B cell (primary cell): ENCODE measurements at regions not wholly inside any gene's neighbourhood (a gene's known extent, or its start where the extent isn't known, plus 50 kb on each side); places are given as distances from the start of the nearest gene placed in this dataset.

Experiments used
- ATAC-seq: fragments of 200-7000 bp; cut with Tn5 transposase; one replicate; pipeline ENCODE4 v1.10.0; 2021; ENCODE audit warnings: low read depth, mild to moderate bottlenecking, moderate number of reproducible peaks, moderate library complexity
- CTCF ChIA-PET: fragments of 350-600 bp; sonication (Branson Sonifier 250); formaldehyde crosslinking; loops from one replicate; lab custom pipeline; 2021; ENCODE audit warnings: antibody characterized with exemption, inconsistent platforms; lab: Charles Lee
- POLR2A ChIA-PET: fragments of 350-600 bp; sonication (Branson Sonifier 250); formaldehyde crosslinking; loops from one replicate; lab custom pipeline; 2021; ENCODE audit warnings: antibody characterized with exemption; lab: Charles Lee
- DNase-seq: peaks from one replicate; pipeline ENCODE4 v3.0.0; 2013
- H2AFZ ChIP-seq: 2 replicates; pipeline ENCODE4 v1.6.1; 2012; ENCODE audit warnings: mild to moderate bottlenecking, low read depth, low read length; ENCODE audit not compliant: insufficient read depth, poor library complexity, severe bottlenecking
- H3K27ac ChIP-seq, 2 donors: 1 replicate in 1 of 2; 2 replicates in 1 of 2; pipeline ENCODE4 v1.5.1; 2012 to 2013; ENCODE audit warnings: low read length in 2 of 2, mild to moderate bottlenecking in 2 of 2, moderate library complexity in 1 of 2
- H3K27me3 ChIP-seq, 4 experiments: fragments of 200-600 bp in 1 of 4; sonication (generic) in 1 of 4; replicated peaks in 1 of 4; 1 replicate in 2 of 4; 2 replicates in 2 of 4; pipeline versions ENCODE4 v1.6.1 to v1.7.0; 2013 to 2016; ENCODE audit warnings: low read length in 3 of 4, mild to moderate bottlenecking in 2 of 4, mixed read lengths in 1 of 4, moderate library complexity in 1 of 4; ENCODE audit not compliant: insufficient read depth in 4 of 4, control insufficient read depth in 3 of 4; ENCODE audit errors: control extremely low read depth in 1 of 4
- H3K36me3 ChIP-seq, 2 experiments: replicated peaks in 1 of 2; 1 replicate in 1 of 2; 2 replicates in 1 of 2; pipeline versions ENCODE4 v1.6.1 to v1.7.1; 2013; ENCODE audit warnings: low read length in 1 of 2; ENCODE audit not compliant: insufficient read depth in 2 of 2, control insufficient read depth in 1 of 2; ENCODE audit errors: control extremely low read depth in 1 of 2, extremely low read depth in 1 of 2
- H3K4me1 ChIP-seq, 2 donors: fragments of 200-600 bp in 1 of 2; sonication (generic) in 1 of 2; 1 replicate in 1 of 2; 2 replicates in 1 of 2; pipeline versions ENCODE4 v1.5.1 to v1.6.1; 2013 to 2017; ENCODE audit warnings: low read length in 2 of 2; ENCODE audit not compliant: control insufficient read depth in 2 of 2, insufficient read depth in 2 of 2
- H3K4me2 ChIP-seq: replicated peaks from 2 replicates; pipeline ENCODE3; 2012; ENCODE audit warnings: mild to moderate bottlenecking, low read depth, low read length; ENCODE audit not compliant: poor library complexity, severe bottlenecking
- H3K4me3 ChIP-seq, 5 experiments: fragments of 200-600 bp in 1 of 5; sonication (generic) in 1 of 5; 1 replicate in 3 of 5; 2 replicates in 2 of 5; pipeline versions ENCODE4 v1.5.1 to v1.7.0; 2011 to 2016; ENCODE audit warnings: low read length in 4 of 5, mild to moderate bottlenecking in 4 of 5, low read depth in 2 of 5, control low read depth in 1 of 5, moderate library complexity in 1 of 5; ENCODE audit not compliant: insufficient read depth in 1 of 5; ENCODE audit errors: control extremely low read depth in 1 of 5, extremely low read depth in 1 of 5
- H3K79me2 ChIP-seq: fragments of 200-600 bp; sonication (generic); one replicate; pipeline ENCODE4 v1.6.0; 2016; ENCODE audit warnings: low read length; ENCODE audit not compliant: control insufficient read depth, insufficient read depth
- H3K9ac ChIP-seq: fragments of 200-600 bp; sonication (generic); 2 replicates; pipeline ENCODE4 v1.6.1; 2017; ENCODE audit warnings: mild to moderate bottlenecking, low read length, moderate library complexity
- H3K9me3 ChIP-seq, 3 donors: one replicate each; pipeline versions ENCODE4 v1.6.1 to v1.7.1; 2013; ENCODE audit warnings: low read length in 2 of 3; ENCODE audit not compliant: control insufficient read depth in 2 of 3, insufficient read depth in 1 of 3; ENCODE audit errors: control extremely low read depth in 1 of 3
- H4K20me1 ChIP-seq: 2 replicates; pipeline ENCODE4 v1.6.0; 2012; ENCODE audit warnings: mild to moderate bottlenecking, low read length; ENCODE audit not compliant: insufficient read depth, control insufficient read depth, poor library complexity, severe bottlenecking
- H3K27ac Mint-ChIP-seq: one replicate; pipeline ENCODE4 v1.8.0; 2021; ENCODE audit warnings: mixed read lengths
- H3K27me3 Mint-ChIP-seq: one replicate; pipeline ENCODE4 v1.8.0; 2021; ENCODE audit warnings: mixed read lengths
- H3K4me1 Mint-ChIP-seq: one replicate; pipeline ENCODE4 v1.8.0; 2021; ENCODE audit warnings: mixed read lengths
- H3K4me3 Mint-ChIP-seq: one replicate; pipeline ENCODE4 v1.8.0; 2021; ENCODE audit warnings: mixed read lengths
- H3K9me3 Mint-ChIP-seq: one replicate; pipeline ENCODE4 v1.8.0; 2022; ENCODE audit warnings: mixed read lengths; ENCODE audit not compliant: insufficient read depth
- EZH2 ChIP-seq: IDR thresholded peaks from 2 replicates; pipeline ENCODE4 v1.6.1; 2012; ENCODE audit warnings: borderline replicate concordance, low read depth, mild to moderate bottlenecking, moderate library complexity, low read length; ENCODE audit not compliant: insufficient read depth, poor library complexity, severe bottlenecking
- WGBS: methylation state at CpG from one replicate; pipeline ENCODE4 v1.1.5; 2013; ENCODE audit warnings: missing lambda C conversion rate; ENCODE audit not compliant: insufficient coverage; 5-methylcytosine and 5-hydroxymethylcytosine counted together
- intact Hi-C: fragments of 100-400 bp; cut with micrococcal nuclease; formaldehyde crosslinking; loops from one replicate; pipeline ENCODE4 v1.10.0; 2022
- TF ChIP-seq, protein P1 (sequence below): fragments of 200-600 bp; IDR thresholded peaks from one replicate; pipeline ENCODE4 v1.8.0; 2022; ENCODE audit warnings: antibody characterized with exemption, mild to moderate bottlenecking

DNA sequence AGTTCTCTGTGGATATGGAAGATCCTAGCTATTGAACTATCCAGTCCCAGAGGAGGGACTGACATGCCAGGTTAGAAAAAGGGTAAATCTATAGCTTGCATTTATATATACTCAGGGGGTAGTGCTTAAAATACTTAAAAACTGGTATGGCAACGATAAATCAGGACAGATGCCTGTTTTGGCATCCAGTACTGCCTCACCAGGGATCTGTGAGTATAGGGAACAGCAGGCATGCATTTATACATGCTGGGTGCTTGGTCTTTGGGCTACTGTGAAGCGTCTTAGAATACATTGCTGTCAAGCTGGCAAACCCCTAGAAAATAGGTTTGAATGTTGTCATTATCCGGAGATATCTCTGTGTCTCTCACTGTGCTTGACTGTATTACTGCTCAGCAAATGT, 94.2 kb upstream of the DRD2 start:
- H3K27ac ChIP-seq: no peak overlapping the region
- no peaks in the 10 kb centered on the region for H3K9me3 Mint-ChIP-seq
- 90% methylated on average over 2 of the region's 3 CpGs for WGBS
- no peak for DNase-seq
- H3K27ac Mint-ChIP-seq: no peak overlapping the region
- H3K4me2 ChIP-seq: no peak overlapping the region
- H3K27me3 ChIP-seq: no peaks in the 10 kb centered on the region
- no peak overlapping the region for H3K9ac ChIP-seq
- H2AFZ ChIP-seq: no peak overlapping the region
- CTCF ChIA-PET: no interaction called here
- no peaks in the 10 kb centered on the region for H3K36me3 ChIP-seq
- TF ChIP-seq, protein P1, sequence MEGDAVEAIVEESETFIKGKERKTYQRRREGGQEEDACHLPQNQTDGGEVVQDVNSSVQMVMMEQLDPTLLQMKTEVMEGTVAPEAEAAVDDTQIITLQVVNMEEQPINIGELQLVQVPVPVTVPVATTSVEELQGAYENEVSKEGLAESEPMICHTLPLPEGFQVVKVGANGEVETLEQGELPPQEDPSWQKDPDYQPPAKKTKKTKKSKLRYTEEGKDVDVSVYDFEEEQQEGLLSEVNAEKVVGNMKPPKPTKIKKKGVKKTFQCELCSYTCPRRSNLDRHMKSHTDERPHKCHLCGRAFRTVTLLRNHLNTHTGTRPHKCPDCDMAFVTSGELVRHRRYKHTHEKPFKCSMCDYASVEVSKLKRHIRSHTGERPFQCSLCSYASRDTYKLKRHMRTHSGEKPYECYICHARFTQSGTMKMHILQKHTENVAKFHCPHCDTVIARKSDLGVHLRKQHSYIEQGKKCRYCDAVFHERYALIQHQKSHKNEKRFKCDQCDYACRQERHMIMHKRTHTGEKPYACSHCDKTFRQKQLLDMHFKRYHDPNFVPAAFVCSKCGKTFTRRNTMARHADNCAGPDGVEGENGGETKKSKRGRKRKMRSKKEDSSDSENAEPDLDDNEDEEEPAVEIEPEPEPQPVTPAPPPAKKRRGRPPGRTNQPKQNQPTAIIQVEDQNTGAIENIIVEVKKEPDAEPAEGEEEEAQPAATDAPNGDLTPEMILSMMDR: no peak
- no peak for TF ChIP-seq EZH2
- H4K20me1 ChIP-seq: no peaks in the 10 kb centered on the region
- H3K27me3 Mint-ChIP-seq: peaks cover 14% of the 10 kb centered on the region
- H3K4me3 Mint-ChIP-seq: no peak overlapping the region
- no peak for ATAC-seq
- POLR2A ChIA-PET: no interaction called here
- no peak overlapping the region for H3K4me3 ChIP-seq
- H3K79me2 ChIP-seq: no peaks in the 10 kb centered on the region
- no peaks in the 10 kb centered on the region for H3K4me1 Mint-ChIP-seq
- no peaks in the 10 kb centered on the region for H3K4me1 ChIP-seq
- H3K9me3 ChIP-seq: no peaks in the 10 kb centered on the region
- intact Hi-C loops: no loop called here

DNA sequence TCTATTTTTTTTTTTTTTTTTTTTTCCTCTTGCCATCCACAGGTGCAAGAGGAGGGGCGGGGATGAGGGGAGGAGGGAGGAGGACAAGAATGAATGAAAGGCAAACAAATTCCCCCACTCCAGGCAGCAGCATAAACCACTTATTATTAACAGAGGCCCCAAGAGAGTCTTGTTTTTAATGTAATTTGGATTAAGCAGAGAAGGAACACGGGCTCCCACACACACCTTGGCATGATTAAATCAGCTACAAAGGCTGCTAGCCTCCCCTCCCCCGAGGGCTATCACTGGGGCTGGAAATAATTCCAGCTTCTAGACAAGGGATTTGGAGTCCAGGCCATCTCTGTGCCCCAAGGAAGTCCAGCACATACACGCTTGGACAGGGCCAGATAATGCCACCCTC, 93.4 kb upstream of the DRD2 start:
- Mint-ChIP-seq H3K4me3 (no peak overlapping the region), H3K9me3 (no peaks in the 10 kb centered on the region), H3K27me3 (peaks cover 15% of the 10 kb centered on the region), H3K4me1 (no peaks in the 10 kb centered on the region), H3K27ac (no peak overlapping the region)
- H3K27ac ChIP-seq: no peak overlapping the region
- H3K4me1 ChIP-seq: no peaks in the 10 kb centered on the region
- no peaks in the 10 kb centered on the region for H3K79me2 ChIP-seq
- H3K9ac ChIP-seq: no peak overlapping the region
- no peaks in the 10 kb centered on the region for H3K9me3 ChIP-seq
- no peaks in the 10 kb centered on the region for H3K27me3 ChIP-seq
- ATAC-seq: no peak
- H2AFZ ChIP-seq: no peak overlapping the region
- TF ChIP-seq EZH2: no peak
- TF ChIP-seq, protein P1: no peak
- no peaks in the 10 kb centered on the region for H3K36me3 ChIP-seq
- POLR2A ChIA-PET: no interaction called here
- no peak for DNase-seq
- CTCF ChIA-PET: no interaction called here
- WGBS: 80% methylated on average over 3 of the region's 4 CpGs
- no peak overlapping the region for H3K4me3 ChIP-seq
- no peaks in the 10 kb centered on the region for H4K20me1 ChIP-seq
- intact Hi-C loops: no loop called here
- no peak overlapping the region for H3K4me2 ChIP-seq
